ENCODE measurements at regions not wholly inside any gene's neighbourhood (a gene's known extent, or its start where the extent isn't known, plus 50 kb on each side); places are given as distances from the start of the nearest gene placed in this dataset.
"Not testable (repeated sequence)": the region's sequence is repeated elsewhere in the genome, so short reads cannot be mapped to it uniquely, and the experiment has no call there.

GRCh38 chr6:149139782-149140136, 177.8 kb upstream of the TAB2 start:
- no peak overlapping the region for H3K4me3 ChIP-seq (ENCODE audit: low read depth, low read length)
- no peak for TF ChIP-seq CTCF (IDR thresholded peaks at IDR 0.05; ENCODE audit: borderline replicate concordance, insufficient read depth, low read depth, low read length)

- H3K4me3 ChIP-seq (ENCODE audit: low read depth, low read length), result no peak overlapping the region
- TF ChIP-seq CTCF (IDR thresholded peaks at IDR 0.05; ENCODE audit: borderline replicate concordance, insufficient read depth, low read depth, low read length), result no peak
Observed at GRCh38 chr6:149140137-149140909, 177.2 kb upstream of the TAB2 start.

GRCh38 chr6:149140910-149141290, 176.6 kb upstream of the TAB2 start:
- no peak for TF ChIP-seq CTCF (IDR thresholded peaks at IDR 0.05; ENCODE audit: borderline replicate concordance, insufficient read depth, low read depth, low read length)
- no peak overlapping the region for H3K4me3 ChIP-seq (ENCODE audit: low read depth, low read length)

GRCh38 chr6:149142924-149143429, 174.5 kb upstream of the TAB2 start:
- no peak overlapping the region for H3K4me3 ChIP-seq (ENCODE audit: low read depth, low read length)
- no peak for TF ChIP-seq CTCF (IDR thresholded peaks at IDR 0.05; ENCODE audit: borderline replicate concordance, insufficient read depth, low read depth, low read length)

GRCh38 chr6:149145800-149146199, 171.7 kb upstream of the TAB2 start:
- H3K4me3 ChIP-seq (ENCODE audit: low read depth, low read length), result not testable (repeated sequence)

- TF ChIP-seq CTCF (IDR thresholded peaks at IDR 0.05; ENCODE audit: borderline replicate concordance, insufficient read depth, low read depth, low read length), result no peak
- H3K4me3 ChIP-seq (ENCODE audit: low read depth, low read length), result no peak overlapping the region
Observed at GRCh38 chr6:149147195-149147594, 170.3 kb upstream of the TAB2 start.

- H3K4me3 ChIP-seq (ENCODE audit: low read depth, low read length), result no peak overlapping the region
- no peak for TF ChIP-seq CTCF (IDR thresholded peaks at IDR 0.05; ENCODE audit: borderline replicate concordance, insufficient read depth, low read depth, low read length)
Observed at GRCh38 chr6:149147938-149148718, 169.4 kb upstream of the TAB2 start.

Measured in GM12875 (cell line).